GF-D8 (cell line): ENCODE measurements at regions not wholly inside any gene's neighbourhood (a gene's known extent, or its start where the extent isn't known, plus 50 kb on each side); places are given as distances from the start of the nearest gene placed in this dataset.

Source experiments
- DNase-seq: peaks from one replicate; lab custom pipeline; 2025; lab: John Stamatoyannopoulos, UW

DNA sequence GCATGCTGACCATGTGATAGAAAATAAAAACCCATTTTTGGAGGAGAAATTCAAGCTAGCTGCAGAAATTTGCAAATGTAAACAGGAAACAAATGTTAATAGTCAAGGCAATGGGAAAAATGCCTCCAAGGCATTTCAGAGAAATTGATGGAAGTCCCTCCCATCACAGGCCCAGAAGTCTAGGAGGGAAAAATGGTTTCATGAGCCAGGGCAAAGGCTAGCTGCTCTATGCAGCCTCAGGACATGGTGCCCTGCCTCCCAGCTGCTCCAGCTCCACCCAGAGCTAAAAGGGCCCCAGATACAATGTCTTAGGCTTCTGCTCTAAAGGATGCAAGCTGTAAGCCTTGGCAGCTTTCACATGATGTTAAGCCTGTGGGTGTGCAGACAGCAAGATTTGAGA, 1419.4 kb upstream of the CELF4 start:
- no peak for DNase-seq

DNA sequence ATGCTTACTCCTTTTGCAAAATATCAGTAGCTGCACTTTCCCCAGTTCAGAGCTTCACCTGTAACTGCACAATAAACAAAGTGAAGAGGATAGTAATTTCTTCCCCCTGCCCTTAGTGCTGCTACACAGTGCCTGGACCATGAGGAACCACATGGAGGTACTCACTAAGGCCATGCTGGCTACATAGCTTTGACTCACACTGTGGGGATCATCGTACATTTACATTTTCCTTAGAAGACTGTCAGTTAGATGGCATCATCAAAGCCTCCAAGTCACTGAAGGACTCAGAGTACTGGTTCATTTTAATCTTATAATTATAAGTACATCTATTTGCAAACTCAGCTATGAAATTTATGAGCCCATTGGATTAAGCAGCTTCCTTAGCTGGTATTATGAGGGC, 1416.5 kb upstream of the CELF4 start:
- no peak for DNase-seq

DNA sequence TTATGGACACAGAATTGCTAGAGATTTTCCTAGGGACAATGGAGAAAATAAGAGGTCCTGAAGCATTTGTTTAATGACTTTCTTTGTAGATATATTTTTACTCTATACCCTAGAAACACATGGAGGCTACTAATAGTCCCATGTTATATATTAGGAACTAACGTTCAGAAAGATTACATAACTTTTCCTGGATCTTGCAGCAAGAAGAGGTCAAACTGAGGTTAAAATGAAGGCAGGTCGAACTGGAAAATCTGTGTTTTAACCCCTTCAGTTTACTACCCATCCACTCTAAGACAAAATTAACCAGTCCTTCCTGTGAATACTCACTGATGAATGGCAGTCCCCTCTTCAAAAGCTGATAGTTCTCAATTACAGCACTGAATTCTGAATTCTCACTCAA, 1415.8 kb upstream of the CELF4 start:
- peak; percentile 10 for DNase-seq

- DNase-seq = no peak
Measured at GRCh38 chr18:38980420-38980819, 1414.8 kb upstream of the CELF4 start.

GRCh38 chr18:38972571-38972970, 1407.0 kb upstream of the CELF4 start:
- DNase-seq = no peak

GRCh38 chr18:38971881-38972280, 1406.3 kb upstream of the CELF4 start:
- DNase-seq = no peak

DNA sequence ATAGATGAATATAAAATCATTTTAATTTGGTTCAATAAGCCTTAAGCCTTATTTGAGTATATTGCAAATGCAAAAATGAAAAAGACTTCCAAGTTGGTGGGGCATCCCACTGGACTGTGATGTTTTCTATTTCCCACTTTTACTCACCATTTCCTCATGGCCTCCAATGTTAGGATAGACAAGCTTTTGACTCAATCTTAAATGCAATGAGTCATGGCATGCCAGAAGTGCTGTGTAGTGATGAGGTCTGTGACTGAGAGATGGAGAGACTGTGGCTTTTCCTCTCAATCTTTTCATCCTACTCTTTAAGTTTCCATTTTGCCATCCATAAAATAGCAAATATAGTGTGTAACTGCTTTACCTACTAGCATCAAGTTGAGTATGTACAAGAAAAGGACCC, 1401.2 kb upstream of the CELF4 start:
- no peak for DNase-seq

DNA sequence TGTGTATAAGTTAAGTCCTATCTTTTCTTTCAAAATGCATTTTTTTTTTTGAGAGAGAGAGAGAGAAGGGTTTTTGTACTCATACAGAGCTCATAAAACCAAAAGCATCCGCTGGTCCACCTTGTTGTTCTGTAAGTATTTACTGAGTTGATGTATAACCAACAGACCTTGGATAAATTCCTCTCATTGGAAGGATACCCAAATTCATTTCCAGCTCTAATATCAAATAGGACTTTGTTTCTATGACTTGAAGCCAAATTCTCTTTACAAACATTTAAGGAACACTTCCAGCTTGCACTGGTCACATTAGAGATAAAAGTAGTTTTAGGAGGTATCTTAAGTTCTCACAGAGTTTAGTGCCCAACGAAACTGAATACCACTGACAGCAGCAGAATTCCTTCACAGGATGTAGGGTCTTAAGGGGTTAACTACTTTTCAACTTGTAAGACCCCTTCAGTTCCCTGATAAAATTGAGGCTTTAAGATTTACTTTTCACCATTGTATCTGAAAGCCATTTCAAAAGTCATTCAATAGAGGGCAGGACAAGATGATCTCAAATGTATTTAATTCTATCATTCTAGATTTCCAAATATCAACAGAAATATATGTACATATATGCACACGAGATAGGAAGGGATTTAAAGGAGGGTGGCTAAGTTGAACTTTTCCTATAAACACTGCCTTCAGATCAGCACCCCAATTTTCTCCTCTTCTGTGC, 1398.5 kb upstream of the CELF4 start:
- DNase-seq = no peak

GRCh38 chr18:38961880-38962279, 1396.3 kb upstream of the CELF4 start:
- no peak for DNase-seq

- no peak for DNase-seq
Measured at GRCh38 chr18:38957736-38958135, 1392.1 kb upstream of the CELF4 start.

- DNase-seq = no peak
Measured at GRCh38 chr18:38956068-38956467, 1390.5 kb upstream of the CELF4 start.

DNA sequence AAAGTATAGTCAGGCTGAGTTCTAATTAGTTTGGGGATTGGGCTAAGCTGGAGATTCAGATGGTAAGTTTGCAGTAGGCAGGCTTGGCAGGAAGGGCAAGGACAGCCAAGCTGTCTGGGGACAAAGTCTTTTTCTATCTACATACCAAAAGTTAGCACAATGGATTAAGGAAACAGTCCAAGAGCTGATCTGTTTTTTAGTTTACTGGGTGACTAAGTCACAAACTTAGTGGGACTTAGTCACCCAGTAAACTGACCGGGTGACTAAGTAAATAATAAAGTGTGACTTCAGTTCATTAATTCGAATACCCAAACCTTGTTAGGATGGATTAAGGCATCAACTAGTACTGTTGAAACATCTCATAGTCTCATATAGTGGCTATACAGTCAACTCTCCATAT, 1386.0 kb upstream of the CELF4 start:
- no peak for DNase-seq

- DNase-seq = no peak
Measured at GRCh38 chr18:38948436-38948835, 1382.8 kb upstream of the CELF4 start.

GRCh38 chr18:38944446-38945024, 1378.9 kb upstream of the CELF4 start:
- no peak for DNase-seq

DNA sequence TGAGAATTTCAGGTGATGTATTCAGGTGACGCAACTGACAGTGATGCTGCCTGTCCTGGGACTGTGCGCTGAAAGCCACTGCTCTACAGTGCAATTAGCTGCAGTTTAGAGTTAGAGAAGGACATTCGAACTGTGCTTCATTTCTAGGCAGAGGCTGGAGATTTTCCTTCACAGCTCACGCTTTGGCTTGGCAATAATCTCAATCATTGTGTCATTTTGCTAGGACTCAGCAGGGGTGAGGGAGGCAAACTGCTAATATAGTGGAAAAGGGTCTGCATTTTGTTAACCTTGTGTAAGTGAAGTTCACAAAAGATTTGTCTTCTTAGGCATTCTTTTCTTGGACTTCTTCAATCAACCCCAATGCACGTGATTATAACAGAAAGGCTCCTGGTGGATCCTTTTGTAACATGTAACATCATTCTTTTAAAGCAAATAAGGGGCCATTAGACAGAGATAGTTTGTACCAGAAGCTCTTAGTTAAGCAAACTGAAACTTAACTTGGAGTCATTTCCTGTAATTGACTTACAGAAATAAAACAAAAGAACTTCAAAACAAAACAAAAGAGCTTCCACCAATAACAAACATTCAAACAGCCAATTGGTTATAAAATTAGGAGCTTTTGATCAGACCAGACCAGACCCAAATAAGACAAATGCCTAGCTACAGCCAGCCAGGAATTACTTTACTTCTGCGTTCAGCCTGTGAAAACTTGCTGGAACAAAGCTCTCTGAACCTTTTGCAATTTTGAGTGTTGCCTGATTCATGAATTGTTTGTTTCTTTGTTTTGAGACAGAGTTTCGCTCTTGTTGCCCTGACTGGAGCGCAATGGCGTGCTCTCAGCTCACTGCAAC, 1376.3 kb upstream of the CELF4 start:
- DNase-seq = no peak

- no peak for DNase-seq
Measured at GRCh38 chr18:38940863-38941531, 1375.4 kb upstream of the CELF4 start.

DNA sequence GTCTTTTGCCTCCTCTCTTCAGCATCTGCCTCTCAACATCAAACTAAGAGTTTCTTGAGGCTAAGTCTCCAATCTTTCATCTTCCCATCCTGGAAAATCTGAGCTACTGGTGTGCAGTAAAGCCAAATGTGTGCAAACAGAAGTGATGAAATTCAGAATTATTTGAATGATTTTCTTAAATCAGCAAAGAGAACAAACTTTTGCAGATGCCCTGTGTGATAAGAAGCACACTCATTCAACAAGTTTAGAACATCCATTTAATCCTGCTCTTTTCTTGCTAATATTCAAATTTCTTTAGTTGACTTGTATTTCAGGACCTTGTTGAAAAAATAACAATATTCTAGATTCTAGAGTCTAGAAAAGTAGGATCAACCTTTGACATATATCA, 1374.9 kb upstream of the CELF4 start:
- no peak for DNase-seq

GRCh38 chr18:38933910-38934510, 1368.4 kb upstream of the CELF4 start:
- DNase-seq = no peak

DNA sequence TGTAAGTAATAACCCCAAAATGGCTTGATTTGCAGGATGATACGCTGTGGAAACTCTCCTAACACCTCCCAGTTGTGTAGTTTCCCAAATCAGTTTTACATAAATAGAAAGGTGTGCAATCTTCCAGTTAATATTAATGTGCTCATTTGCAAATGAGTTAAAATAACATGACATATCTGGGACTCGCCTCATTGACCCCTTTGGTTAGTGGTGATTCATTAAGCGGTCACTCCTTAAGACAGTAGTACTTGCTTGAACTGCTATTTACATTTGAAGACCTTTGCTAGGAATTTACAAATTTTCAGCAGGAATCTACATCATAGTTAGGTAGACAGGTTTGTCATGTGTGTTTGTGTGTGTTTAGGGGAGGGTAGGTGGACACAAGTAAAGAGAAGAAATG, 1367.7 kb upstream of the CELF4 start:
- no peak for DNase-seq

GRCh38 chr18:38932752-38933151, 1367.2 kb upstream of the CELF4 start:
- DNase-seq = no peak

GRCh38 chr18:38931754-38932050, 1366.1 kb upstream of the CELF4 start:
- no peak for DNase-seq
